Large intestine (tissue), 3 donors: ENCODE measurements at regions not wholly inside any gene's neighbourhood (a gene's known extent, or its start where the extent isn't known, plus 50 kb on each side); places are given as distances from the start of the nearest gene placed in this dataset.
A peak's percentile ranks its signal among the peaks of the same experiment; 100 is the strongest.

ENCODE experiments used
- DNase-seq, 2 donors: peaks; one replicate each; pipeline versions ENCODE4 v3.0.0 to v3.0.0-alpha.2; 2013
- H3K27ac ChIP-seq: one replicate; pipeline ENCODE4 v1.5.1; 2013; ENCODE audit warnings: low read length
- H3K27me3 ChIP-seq: 2 replicates; pipeline ENCODE4 v1.6.1; 2013; ENCODE audit warnings: low read length; ENCODE audit not compliant: control insufficient read depth, insufficient read depth
- H3K36me3 ChIP-seq: 2 replicates; pipeline ENCODE4 v1.6.1; 2013; ENCODE audit warnings: low read length; ENCODE audit not compliant: control insufficient read depth, insufficient read depth
- H3K4me1 ChIP-seq: one replicate; pipeline ENCODE4 v1.6.1; 2013; ENCODE audit warnings: low read length; ENCODE audit not compliant: control insufficient read depth, insufficient read depth
- H3K4me3 ChIP-seq: one replicate; pipeline ENCODE4 v1.5.1; 2013; ENCODE audit warnings: low read length
- H3K9me3 ChIP-seq: one replicate; pipeline ENCODE4 v1.6.1; 2013; ENCODE audit warnings: mild to moderate bottlenecking, low read depth, low read length, moderate library complexity; ENCODE audit not compliant: control insufficient read depth
- WGBS: methylation state at CpG from one replicate; pipeline ENCODE4 v1.1.5; 2013; ENCODE audit warnings: low lambda C conversion rate; ENCODE audit not compliant: insufficient coverage; 5-methylcytosine and 5-hydroxymethylcytosine counted together

GRCh38 chr2:196538646-196539045 is 100.9 kb upstream of the CCDC150 start:
- no peak overlapping the region for H3K27ac ChIP-seq
- H3K9me3 ChIP-seq, result no peaks in the 10 kb centered on the region
- H3K4me3 ChIP-seq, result no peak overlapping the region
- H3K4me1 ChIP-seq, result no peaks in the 10 kb centered on the region
- H3K27me3 ChIP-seq, result no peaks in the 10 kb centered on the region
- H3K36me3 ChIP-seq, result no peaks in the 10 kb centered on the region
- DNase-seq, result peak in 1 of 2 donors; percentile 16
- WGBS, result 26% methylated on average over 4 of the region's 5 CpGs

GRCh38 chr2:196544906-196545433 is 94.5 kb upstream of the CCDC150 start:
- Histone ChIP-seq H3K4me3 (no peak overlapping the region), H3K36me3 (no peaks in the 10 kb centered on the region), H3K27ac (no peak overlapping the region), H3K9me3 (no peaks in the 10 kb centered on the region), H3K27me3 (no peaks in the 10 kb centered on the region), H3K4me1 (no peaks in the 10 kb centered on the region)
- WGBS, result no CpG with 5 or more reads among the region's 3 CpGs
- DNase-seq, result no peak

- Histone ChIP-seq H3K36me3 (no peaks in the 10 kb centered on the region), H3K9me3 (no peaks in the 10 kb centered on the region), H3K4me3 (no peak overlapping the region), H3K4me1 (no peaks in the 10 kb centered on the region), H3K27me3 (no peaks in the 10 kb centered on the region), H3K27ac (no peak overlapping the region)
- WGBS, result 89% methylated on average over 3 of the region's 4 CpGs
- DNase-seq, result no peak
Observed at GRCh38 chr2:196546151-196546919, 93.2 kb upstream of the CCDC150 start.

GRCh38 chr2:196549052-196549451 is 90.5 kb upstream of the CCDC150 start:
- 100% methylated on average over 1 of the region's 3 CpGs for WGBS
- DNase-seq, result no peak
- no peaks in the 10 kb centered on the region for H3K9me3 ChIP-seq
- no peaks in the 10 kb centered on the region for H3K27me3 ChIP-seq
- H3K4me1 ChIP-seq, result no peaks in the 10 kb centered on the region
- H3K27ac ChIP-seq, result no peak overlapping the region
- H3K4me3 ChIP-seq, result no peak overlapping the region
- no peaks in the 10 kb centered on the region for H3K36me3 ChIP-seq

GRCh38 chr2:196551014-196551413 is 88.5 kb upstream of the CCDC150 start:
- DNase-seq, result no peak

GRCh38 chr2:196555161-196555560 is 84.4 kb upstream of the CCDC150 start:
- H3K4me3 ChIP-seq, result no peak overlapping the region
- no peaks in the 10 kb centered on the region for H3K9me3 ChIP-seq
- no peaks in the 10 kb centered on the region for H3K4me1 ChIP-seq
- no peak for DNase-seq
- no peaks in the 10 kb centered on the region for H3K27me3 ChIP-seq
- H3K27ac ChIP-seq, result no peak overlapping the region
- WGBS, result no CpG with 5 or more reads among the region's 3 CpGs
- H3K36me3 ChIP-seq, result no peaks in the 10 kb centered on the region

More at GRCh38 chr2:196551014-196551413, 88.5 kb upstream of the CCDC150 start:
- no peaks in the 10 kb centered on the region for H3K36me3 ChIP-seq
- H3K4me3 ChIP-seq, result no peak overlapping the region
- H3K9me3 ChIP-seq, result no peaks in the 10 kb centered on the region
- no peaks in the 10 kb centered on the region for H3K27me3 ChIP-seq
- no peak overlapping the region for H3K27ac ChIP-seq
- H3K4me1 ChIP-seq, result no peaks in the 10 kb centered on the region

- 88% methylated on average over 1 of the region's 1 CpG for WGBS
- DNase-seq, result no peak
Observed at GRCh38 chr2:196555726-196556125, 83.8 kb upstream of the CCDC150 start.

GRCh38 chr2:196558497-196558896 is 81.0 kb upstream of the CCDC150 start:
- Histone ChIP-seq H3K4me1 (no peaks in the 10 kb centered on the region), H3K27ac (no peak overlapping the region), H3K9me3 (peaks cover 4% of the 10 kb centered on the region), H3K36me3 (no peaks in the 10 kb centered on the region), H3K4me3 (no peak overlapping the region), H3K27me3 (no peaks in the 10 kb centered on the region)
- DNase-seq, result no peak
- 92% methylated on average over 2 of the region's 3 CpGs for WGBS

More at GRCh38 chr2:196555726-196556125, 83.8 kb upstream of the CCDC150 start:
- H3K4me3 ChIP-seq, result no peak overlapping the region
- no peaks in the 10 kb centered on the region for H3K9me3 ChIP-seq
- no peaks in the 10 kb centered on the region for H3K4me1 ChIP-seq
- H3K36me3 ChIP-seq, result no peaks in the 10 kb centered on the region
- no peak overlapping the region for H3K27ac ChIP-seq
- no peaks in the 10 kb centered on the region for H3K27me3 ChIP-seq

- no peak overlapping the region for H3K27ac ChIP-seq
- DNase-seq, result no peak
- no peak overlapping the region for H3K4me3 ChIP-seq
- H3K36me3 ChIP-seq, result no peaks in the 10 kb centered on the region
- peaks cover 4% of the 10 kb centered on the region for H3K9me3 ChIP-seq
- no peaks in the 10 kb centered on the region for H3K27me3 ChIP-seq
- H3K4me1 ChIP-seq, result no peaks in the 10 kb centered on the region
Observed at GRCh38 chr2:196563876-196564275, 75.6 kb upstream of the CCDC150 start.

GRCh38 chr2:196565106-196565765 is 74.3 kb upstream of the CCDC150 start:
- WGBS, result 100% methylated on average over 1 of the region's 1 CpG
- Histone ChIP-seq H3K27me3 (no peaks in the 10 kb centered on the region), H3K4me3 (no peak overlapping the region), H3K27ac (no peak overlapping the region), H3K4me1 (no peaks in the 10 kb centered on the region), H3K9me3 (peaks cover 4% of the 10 kb centered on the region), H3K36me3 (no peaks in the 10 kb centered on the region)
- DNase-seq, result no peak
